Mesothelial cell of epicardium (in vitro differentiated cells): ENCODE measurements at regions not wholly inside any gene's neighbourhood (a gene's known extent, or its start where the extent isn't known, plus 50 kb on each side); places are given as distances from the start of the nearest gene placed in this dataset.

Experiments used
- DNase-seq, 2 experiments: peaks; one replicate each; pipeline ENCODE4 v3.0.0; 2021; ENCODE audit warnings: low spot score in 2 of 2; ENCODE audit not compliant: unreplicated experiment in 2 of 2
- H3K27ac Mint-ChIP-seq: 2 replicates; pipeline ENCODE4 v1.8.0; 2021; ENCODE audit warnings: mixed read lengths
- H3K27me3 Mint-ChIP-seq: 2 replicates; pipeline ENCODE4 v1.8.0; 2021; ENCODE audit warnings: low read depth, mixed read lengths
- H3K36me3 Mint-ChIP-seq: 2 replicates; pipeline ENCODE4 v1.8.0; 2021; ENCODE audit warnings: mixed read lengths
- H3K4me1 Mint-ChIP-seq: 2 replicates; pipeline ENCODE4 v1.8.0; 2021; ENCODE audit warnings: mixed read lengths
- H3K4me3 Mint-ChIP-seq: 2 replicates; pipeline ENCODE4 v1.8.0; 2021; ENCODE audit warnings: mild to moderate bottlenecking, moderate library complexity, mixed read lengths
- H3K9me3 Mint-ChIP-seq: 2 replicates; pipeline ENCODE4 v1.8.0; 2021; ENCODE audit warnings: mixed read lengths
- TF ChIP-seq, protein P1 (sequence below): fragments of 200-600 bp; sonication (generic); IDR thresholded peaks from one replicate; pipeline ENCODE4 v1.5.0; 2021; ENCODE audit warnings: antibody characterized with exemption; ENCODE audit not compliant: unreplicated experiment

- Mint-ChIP-seq H3K4me1 (no peaks in the 10 kb centered on the region), H3K4me3 (no peak overlapping the region), H3K27ac (no peak overlapping the region), H3K36me3 (no peaks in the 10 kb centered on the region), H3K9me3 (peaks cover 8% of the 10 kb centered on the region), H3K27me3 (no peaks in the 10 kb centered on the region)
- TF ChIP-seq, protein P1, sequence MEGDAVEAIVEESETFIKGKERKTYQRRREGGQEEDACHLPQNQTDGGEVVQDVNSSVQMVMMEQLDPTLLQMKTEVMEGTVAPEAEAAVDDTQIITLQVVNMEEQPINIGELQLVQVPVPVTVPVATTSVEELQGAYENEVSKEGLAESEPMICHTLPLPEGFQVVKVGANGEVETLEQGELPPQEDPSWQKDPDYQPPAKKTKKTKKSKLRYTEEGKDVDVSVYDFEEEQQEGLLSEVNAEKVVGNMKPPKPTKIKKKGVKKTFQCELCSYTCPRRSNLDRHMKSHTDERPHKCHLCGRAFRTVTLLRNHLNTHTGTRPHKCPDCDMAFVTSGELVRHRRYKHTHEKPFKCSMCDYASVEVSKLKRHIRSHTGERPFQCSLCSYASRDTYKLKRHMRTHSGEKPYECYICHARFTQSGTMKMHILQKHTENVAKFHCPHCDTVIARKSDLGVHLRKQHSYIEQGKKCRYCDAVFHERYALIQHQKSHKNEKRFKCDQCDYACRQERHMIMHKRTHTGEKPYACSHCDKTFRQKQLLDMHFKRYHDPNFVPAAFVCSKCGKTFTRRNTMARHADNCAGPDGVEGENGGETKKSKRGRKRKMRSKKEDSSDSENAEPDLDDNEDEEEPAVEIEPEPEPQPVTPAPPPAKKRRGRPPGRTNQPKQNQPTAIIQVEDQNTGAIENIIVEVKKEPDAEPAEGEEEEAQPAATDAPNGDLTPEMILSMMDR, result no peak
- no peak for DNase-seq
Observed at GRCh38 chr2:200026332-200027230, 71.2 kb downstream of the MAIP1 start.

DNA sequence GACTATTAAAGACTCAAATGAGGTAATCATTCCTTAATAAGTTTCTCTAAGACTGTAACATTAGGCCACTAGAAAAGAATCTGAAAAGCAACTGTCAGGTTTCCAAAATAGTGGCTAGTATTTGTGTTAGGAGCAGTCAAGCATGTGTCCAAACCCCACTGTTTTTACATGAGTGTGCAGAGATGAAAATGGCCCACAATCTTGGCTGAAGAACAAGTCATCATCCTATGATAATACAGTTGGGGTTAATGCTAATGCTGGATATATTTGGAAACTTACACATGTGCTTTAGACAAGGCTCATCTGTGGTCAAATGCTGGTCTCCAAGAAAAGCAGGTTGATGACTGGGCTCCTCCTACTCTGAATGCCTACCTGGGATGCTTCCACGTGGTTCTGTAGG, 73.6 kb downstream of the MAIP1 start:
- H3K4me3 Mint-ChIP-seq, result no peak overlapping the region
- TF ChIP-seq, protein P1, result no peak

DNA sequence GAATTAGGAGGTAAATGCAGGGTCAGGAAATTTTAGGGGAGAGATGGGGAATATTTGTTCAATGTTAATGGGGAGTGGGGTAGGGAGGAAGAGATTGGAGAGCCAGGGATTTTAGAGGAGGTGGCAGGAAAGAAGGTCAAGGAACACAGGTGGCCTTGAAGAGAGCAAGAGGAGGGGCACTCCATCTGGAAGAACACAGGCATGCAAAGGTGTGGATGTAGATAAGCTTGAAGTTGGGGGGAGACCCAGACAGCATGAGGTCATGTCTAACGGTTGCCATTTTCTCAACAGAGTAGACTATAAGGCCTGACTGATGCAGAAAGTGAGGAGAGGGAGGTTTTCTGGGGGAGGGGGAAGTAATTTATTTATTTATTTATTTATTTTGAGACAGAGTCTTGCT, 77.5 kb downstream of the MAIP1 start:
- H3K9me3 Mint-ChIP-seq, result no peaks in the 10 kb centered on the region
- TF ChIP-seq, protein P1, result no peak
- H3K36me3 Mint-ChIP-seq, result no peaks in the 10 kb centered on the region
- DNase-seq, result no peak
- H3K27me3 Mint-ChIP-seq, result no peaks in the 10 kb centered on the region
- no peaks in the 10 kb centered on the region for H3K4me1 Mint-ChIP-seq
- no peak overlapping the region for H3K4me3 Mint-ChIP-seq
- H3K27ac Mint-ChIP-seq, result no peak overlapping the region

More for the DNA sequence above, 73.6 kb downstream of the MAIP1 start:
- no peaks in the 10 kb centered on the region for H3K36me3 Mint-ChIP-seq
- DNase-seq, result no peak
- no peaks in the 10 kb centered on the region for H3K4me1 Mint-ChIP-seq
- peaks cover 8% of the 10 kb centered on the region for H3K9me3 Mint-ChIP-seq
- H3K27me3 Mint-ChIP-seq, result no peaks in the 10 kb centered on the region
- H3K27ac Mint-ChIP-seq, result no peak overlapping the region

- Mint-ChIP-seq H3K4me1 (no peaks in the 10 kb centered on the region), H3K9me3 (no peaks in the 10 kb centered on the region), H3K27ac (no peak overlapping the region), H3K4me3 (no peak overlapping the region), H3K27me3 (no peaks in the 10 kb centered on the region), H3K36me3 (no peaks in the 10 kb centered on the region)
- no peak for DNase-seq
- TF ChIP-seq, protein P1, result no peak
Observed at GRCh38 chr2:200033929-200034328, 78.5 kb downstream of the MAIP1 start.

DNA sequence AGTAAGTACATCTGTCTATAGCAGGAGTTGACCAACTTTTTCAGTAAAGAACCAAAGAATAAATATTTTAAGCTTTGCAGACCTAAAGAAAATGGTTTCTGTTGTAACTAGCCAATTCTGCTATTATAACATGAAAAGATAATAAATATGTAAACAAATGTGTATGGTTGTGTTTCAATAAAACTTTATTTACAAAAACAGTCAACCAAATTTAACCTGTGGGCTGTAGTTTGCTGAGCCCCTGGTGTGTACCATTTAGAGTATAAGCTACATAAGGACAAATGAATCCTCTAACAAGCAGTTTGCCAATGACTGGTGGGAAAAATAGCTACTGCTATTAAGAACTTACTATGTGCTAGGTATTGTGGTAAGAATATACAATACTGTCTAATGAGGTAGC, 79.4 kb downstream of the MAIP1 start:
- Mint-ChIP-seq H3K27me3 (no peaks in the 10 kb centered on the region), H3K27ac (no peak overlapping the region), H3K4me3 (no peak overlapping the region), H3K36me3 (no peaks in the 10 kb centered on the region), H3K9me3 (no peaks in the 10 kb centered on the region), H3K4me1 (no peaks in the 10 kb centered on the region)
- no peak for DNase-seq
- TF ChIP-seq, protein P1, result no peak
